Calu3 (cell line): ENCODE measurements at regions not wholly inside any gene's neighbourhood (a gene's known extent, or its start where the extent isn't known, plus 50 kb on each side); places are given as distances from the start of the nearest gene placed in this dataset.

Experiments used
- BruUV-seq: library from RNA; stranded (reverse); fragments of 400-500 nt; replicated peaks from 2 replicates; lab custom pipeline; 2021; lab: Mats Ljungman, UMichigan
- CTCF ChIA-PET: fragments of 300-600 bp; sonication (Branson Sonifier 250); formaldehyde crosslinking; loops from one replicate; lab custom pipeline; 2022; ENCODE audit warnings: antibody characterized with exemption; lab: Charles Lee
- DNase-seq: peaks from one replicate; pipeline ENCODE4 v3.0.0; 2022
- H3K27ac Mint-ChIP-seq: one replicate; pipeline ENCODE4 v1.8.0; 2022; ENCODE audit warnings: mixed read lengths; ENCODE audit not compliant: unreplicated experiment
- H3K27me3 Mint-ChIP-seq: one replicate; pipeline ENCODE4 v1.8.0; 2022; ENCODE audit warnings: mixed read lengths; ENCODE audit not compliant: unreplicated experiment
- H3K36me3 Mint-ChIP-seq: one replicate; pipeline ENCODE4 v1.8.0; 2022; ENCODE audit warnings: mild to moderate bottlenecking, moderate library complexity, mixed read lengths; ENCODE audit not compliant: insufficient read depth, unreplicated experiment
- H3K4me1 Mint-ChIP-seq: one replicate; pipeline ENCODE4 v1.8.0; 2022; ENCODE audit warnings: mild to moderate bottlenecking, low read depth, mixed read lengths; ENCODE audit not compliant: unreplicated experiment
- H3K4me3 Mint-ChIP-seq: one replicate; pipeline ENCODE4 v1.8.0; 2022; ENCODE audit warnings: mild to moderate bottlenecking, low read depth, moderate library complexity, mixed read lengths; ENCODE audit not compliant: unreplicated experiment
- H3K9me3 Mint-ChIP-seq: one replicate; pipeline ENCODE4 v1.8.0; 2022; ENCODE audit warnings: low read depth, mixed read lengths; ENCODE audit not compliant: unreplicated experiment
- CTCF ChIP-seq: fragments of 200-600 bp; IDR thresholded peaks from one replicate; pipeline ENCODE4 v1.8.0; 2022; ENCODE audit warnings: antibody characterized with exemption; ENCODE audit not compliant: unreplicated experiment
- intact Hi-C: fragments of 100-400 bp; cut with micrococcal nuclease; formaldehyde crosslinking; loops from one replicate; pipeline ENCODE4 v1.10.0; 2022; ENCODE audit not compliant: unreplicated experiment

GRCh38 chr4:117478702-117479101, 393.3 kb upstream of the TRAM1L1 start:
- no TSS peak for BruUV-seq
- H3K27me3 Mint-ChIP-seq: no peaks in the 10 kb centered on the region

GRCh38 chr4:117479673-117480072, 394.3 kb upstream of the TRAM1L1 start:
- peaks cover 6% of the 10 kb centered on the region for H3K4me1 Mint-ChIP-seq
- no peak for TF ChIP-seq CTCF
- no peaks in the 10 kb centered on the region for H3K36me3 Mint-ChIP-seq
- no peak for DNase-seq
- BruUV-seq: no TSS peak
- H3K4me3 Mint-ChIP-seq: no peak overlapping the region
- no peaks in the 10 kb centered on the region for H3K27me3 Mint-ChIP-seq
- intact Hi-C loops: no loop called here
- peaks cover 3% of the 10 kb centered on the region for H3K9me3 Mint-ChIP-seq
- CTCF ChIA-PET: no interaction called here
- no peak overlapping the region for H3K27ac Mint-ChIP-seq

More at GRCh38 chr4:117478702-117479101, 393.3 kb upstream of the TRAM1L1 start:
- no peak overlapping the region for H3K27ac Mint-ChIP-seq
- CTCF ChIA-PET: no interaction called here
- no peak for TF ChIP-seq CTCF
- DNase-seq: no peak
- H3K4me1 Mint-ChIP-seq: peaks cover 6% of the 10 kb centered on the region
- intact Hi-C loops: no loop called here
- H3K9me3 Mint-ChIP-seq: peaks cover 3% of the 10 kb centered on the region
- H3K36me3 Mint-ChIP-seq: no peaks in the 10 kb centered on the region
- no peak overlapping the region for H3K4me3 Mint-ChIP-seq

GRCh38 chr4:117481742-117482141, 396.4 kb upstream of the TRAM1L1 start:
- CTCF ChIA-PET: no interaction called here
- no peak for DNase-seq
- intact Hi-C loops: no loop called here
- H3K27me3 Mint-ChIP-seq: no peaks in the 10 kb centered on the region
- no peaks in the 10 kb centered on the region for H3K36me3 Mint-ChIP-seq
- TF ChIP-seq CTCF: no peak
- no peak overlapping the region for H3K27ac Mint-ChIP-seq
- no TSS peak for BruUV-seq
- peaks cover 6% of the 10 kb centered on the region for H3K4me1 Mint-ChIP-seq
- H3K4me3 Mint-ChIP-seq: no peak overlapping the region
- peaks cover 3% of the 10 kb centered on the region for H3K9me3 Mint-ChIP-seq

- CTCF ChIA-PET: no interaction called here
- H3K27me3 Mint-ChIP-seq: no peaks in the 10 kb centered on the region
- no peak overlapping the region for H3K4me3 Mint-ChIP-seq
- no TSS peak for BruUV-seq
- no peak for DNase-seq
- no peak overlapping the region for H3K27ac Mint-ChIP-seq
- no peaks in the 10 kb centered on the region for H3K36me3 Mint-ChIP-seq
- H3K4me1 Mint-ChIP-seq: no peaks in the 10 kb centered on the region
- no peak for TF ChIP-seq CTCF
- intact Hi-C loops: no loop called here
- H3K9me3 Mint-ChIP-seq: no peaks in the 10 kb centered on the region
Measured at GRCh38 chr4:117488692-117489091, 403.3 kb upstream of the TRAM1L1 start.

GRCh38 chr4:117489107-117489506, 403.7 kb upstream of the TRAM1L1 start:
- no peaks in the 10 kb centered on the region for H3K36me3 Mint-ChIP-seq
- CTCF ChIA-PET: no interaction called here
- intact Hi-C loops: no loop called here

More at GRCh38 chr4:117489107-117489506, 403.7 kb upstream of the TRAM1L1 start:
- H3K27ac Mint-ChIP-seq: no peak overlapping the region
- no peak for DNase-seq
- no peaks in the 10 kb centered on the region for H3K9me3 Mint-ChIP-seq
- BruUV-seq: no TSS peak
- H3K4me1 Mint-ChIP-seq: no peaks in the 10 kb centered on the region
- H3K27me3 Mint-ChIP-seq: no peaks in the 10 kb centered on the region
- H3K4me3 Mint-ChIP-seq: no peak overlapping the region
- TF ChIP-seq CTCF: no peak
